ENCODE measurements at regions not wholly inside any gene's neighbourhood (a gene's known extent, or its start where the extent isn't known, plus 50 kb on each side); places are given as distances from the start of the nearest gene placed in this dataset.

DNA sequence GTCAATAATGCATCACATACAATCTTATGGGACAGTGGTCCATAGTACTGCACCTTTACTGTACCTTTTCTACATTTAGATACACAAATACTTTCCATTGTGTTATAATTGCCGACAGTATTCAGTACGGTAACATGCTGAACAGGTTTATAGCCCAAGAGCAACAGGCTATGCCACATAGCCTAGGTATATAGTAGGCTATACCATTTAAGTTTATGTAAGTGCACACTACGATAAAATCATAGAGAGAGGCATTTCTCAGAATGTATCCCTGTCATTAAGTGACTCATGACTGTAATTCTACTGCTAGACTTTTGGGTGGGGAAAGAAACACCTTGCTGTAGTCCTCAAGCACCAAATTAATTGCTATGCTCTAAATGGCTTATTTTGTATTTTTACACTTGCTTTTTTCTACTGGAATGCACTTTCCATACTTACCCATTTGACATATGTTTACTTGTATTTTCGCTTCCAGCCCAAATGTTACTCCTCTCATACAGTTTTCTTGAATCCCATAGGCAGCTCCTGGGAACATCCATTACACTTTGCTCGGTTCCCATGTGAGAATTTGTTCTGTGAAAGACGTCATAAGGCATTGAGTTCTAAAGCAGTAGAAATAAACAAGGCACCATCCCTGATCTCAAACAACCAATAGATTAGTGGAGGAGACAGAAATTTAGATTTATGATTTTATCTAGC lies 714.0 kb upstream of the ID2 start:
- Histone ChIP-seq H3K36me3 (no peaks in the 10 kb centered on the region), H3K4me1 (no peaks in the 10 kb centered on the region), H3K27me3 (no peaks in the 10 kb centered on the region), H3K27ac (no peak overlapping the region), H3K9me3 (no peaks in the 10 kb centered on the region), H3K4me3 (no peak overlapping the region)
- WGBS, 2 donors, result 79 to 83% methylated on average over 6 of the region's 6 CpGs
- intact Hi-C loops (cut with DNase I), result no loop called here
- TF ChIP-seq, protein P1, sequence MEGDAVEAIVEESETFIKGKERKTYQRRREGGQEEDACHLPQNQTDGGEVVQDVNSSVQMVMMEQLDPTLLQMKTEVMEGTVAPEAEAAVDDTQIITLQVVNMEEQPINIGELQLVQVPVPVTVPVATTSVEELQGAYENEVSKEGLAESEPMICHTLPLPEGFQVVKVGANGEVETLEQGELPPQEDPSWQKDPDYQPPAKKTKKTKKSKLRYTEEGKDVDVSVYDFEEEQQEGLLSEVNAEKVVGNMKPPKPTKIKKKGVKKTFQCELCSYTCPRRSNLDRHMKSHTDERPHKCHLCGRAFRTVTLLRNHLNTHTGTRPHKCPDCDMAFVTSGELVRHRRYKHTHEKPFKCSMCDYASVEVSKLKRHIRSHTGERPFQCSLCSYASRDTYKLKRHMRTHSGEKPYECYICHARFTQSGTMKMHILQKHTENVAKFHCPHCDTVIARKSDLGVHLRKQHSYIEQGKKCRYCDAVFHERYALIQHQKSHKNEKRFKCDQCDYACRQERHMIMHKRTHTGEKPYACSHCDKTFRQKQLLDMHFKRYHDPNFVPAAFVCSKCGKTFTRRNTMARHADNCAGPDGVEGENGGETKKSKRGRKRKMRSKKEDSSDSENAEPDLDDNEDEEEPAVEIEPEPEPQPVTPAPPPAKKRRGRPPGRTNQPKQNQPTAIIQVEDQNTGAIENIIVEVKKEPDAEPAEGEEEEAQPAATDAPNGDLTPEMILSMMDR (IDR thresholded peaks at IDR 0.05), result no peak
- no peak for TF ChIP-seq POLR2A (IDR thresholded peaks at IDR 0.05)
- no peak for DNase-seq

DNA sequence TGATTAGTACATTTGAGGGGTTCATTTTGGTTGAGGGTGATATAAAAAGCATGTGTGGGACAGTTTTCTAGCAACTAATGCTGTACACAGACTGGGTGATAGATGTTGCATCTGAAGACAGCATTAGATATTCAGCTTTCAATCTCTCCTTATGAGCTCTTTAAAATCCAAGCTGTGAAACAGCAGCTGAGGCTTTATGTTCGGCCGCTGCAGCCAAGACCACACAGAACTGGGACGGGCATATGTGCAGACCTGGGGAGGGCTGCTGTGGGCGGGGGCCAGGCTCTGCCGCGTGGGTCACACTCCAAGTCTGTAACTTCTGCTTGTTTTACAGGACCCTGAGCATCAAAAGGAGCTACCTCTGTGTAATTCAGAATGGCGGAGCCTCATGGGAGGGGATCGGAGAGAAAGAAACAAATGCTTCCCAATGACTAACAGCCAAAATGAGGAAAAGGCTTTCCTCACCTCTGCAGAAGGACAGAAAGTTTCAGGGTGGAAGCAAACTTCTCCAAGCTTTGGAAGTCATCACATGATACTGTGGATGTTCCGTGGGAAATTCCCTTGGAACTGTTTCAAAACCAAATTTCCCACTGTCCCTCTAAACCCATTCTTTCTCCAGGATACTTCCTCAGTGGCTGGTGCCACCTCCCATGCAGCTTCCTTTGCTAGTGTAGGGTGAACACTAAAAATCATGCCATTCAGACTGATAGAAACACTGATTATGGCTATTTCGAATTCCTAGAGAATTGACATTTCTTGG lies 711.9 kb upstream of the ID2 start:
- Histone ChIP-seq H3K27me3 (no peaks in the 10 kb centered on the region), H3K4me3 (no peak overlapping the region), H3K27ac (no peak overlapping the region), H3K9me3 (no peaks in the 10 kb centered on the region), H3K4me1 (no peaks in the 10 kb centered on the region), H3K36me3 (no peaks in the 10 kb centered on the region)
- TF ChIP-seq POLR2A (IDR thresholded peaks at IDR 0.05), result no peak
- TF ChIP-seq, protein P1 (IDR thresholded peaks at IDR 0.05), result no peak
- DNase-seq, result no peak
- intact Hi-C loops (cut with DNase I), result no loop called here
- 70 to 85% methylated on average over 10 of the region's 10 CpGs for WGBS, 2 donors

DNA sequence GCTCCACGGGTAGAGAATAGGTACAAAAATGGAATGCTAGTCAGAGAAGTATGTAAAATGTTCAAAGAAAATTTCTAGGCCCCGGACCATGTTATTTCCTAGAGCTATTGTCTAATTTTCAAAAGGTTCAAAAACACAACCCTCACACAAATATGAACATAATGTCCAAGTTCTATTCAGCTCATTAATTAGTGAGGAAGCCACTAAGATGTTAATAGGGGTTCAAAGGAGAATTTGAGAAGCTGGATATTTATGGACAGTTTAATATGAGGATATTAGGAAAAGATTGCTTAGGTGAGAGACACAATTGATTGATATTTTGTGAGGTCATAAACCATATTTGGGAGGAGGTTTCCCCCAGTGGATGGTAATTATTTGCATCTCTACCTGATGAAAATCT lies 710.6 kb upstream of the ID2 start:
- Histone ChIP-seq H3K27ac (no peak overlapping the region), H3K9me3 (no peaks in the 10 kb centered on the region), H3K36me3 (no peaks in the 10 kb centered on the region), H3K4me3 (no peak overlapping the region), H3K27me3 (no peaks in the 10 kb centered on the region), H3K4me1 (no peaks in the 10 kb centered on the region)
- intact Hi-C loops (cut with DNase I), result no loop called here
- no peak for TF ChIP-seq POLR2A (IDR thresholded peaks at IDR 0.05)
- TF ChIP-seq, protein P1 (IDR thresholded peaks at IDR 0.05), result no peak
- no peak for DNase-seq
- 78 to 87% methylated on average over 2 of the region's 2 CpGs for WGBS, 2 donors

DNA sequence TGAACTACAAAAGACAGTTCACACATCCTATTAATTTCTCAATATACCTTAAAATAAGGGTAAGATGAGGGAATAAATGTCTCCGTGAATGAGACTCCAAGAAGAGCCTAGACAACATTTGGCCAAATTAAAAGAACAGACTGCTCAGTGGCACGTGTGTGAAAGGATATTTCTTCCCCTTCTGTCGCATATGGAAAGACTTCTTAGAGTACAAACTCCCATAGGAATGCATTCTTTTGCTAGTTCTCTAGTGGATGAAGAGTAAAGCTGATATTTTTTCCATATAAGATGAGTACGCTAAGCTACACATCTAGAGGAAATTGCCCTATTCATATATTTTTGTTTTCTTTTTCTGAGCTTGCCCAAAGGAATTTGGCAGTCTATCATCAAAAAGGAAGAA lies 710.0 kb upstream of the ID2 start:
- 79 to 91% methylated on average over 4 of the region's 4 CpGs for WGBS, 2 donors
- H3K27me3 ChIP-seq, result no peaks in the 10 kb centered on the region
- intact Hi-C loops (cut with DNase I), result no loop called here
- H3K9me3 ChIP-seq, result no peaks in the 10 kb centered on the region
- H3K4me1 ChIP-seq, result peaks cover 0 to 4% (median 0%) of the 10 kb centered on the region in 3 donors
- TF ChIP-seq, protein P1 (IDR thresholded peaks at IDR 0.05), result no peak
- no peak for DNase-seq
- H3K4me3 ChIP-seq, result no peak overlapping the region
- no peaks in the 10 kb centered on the region for H3K36me3 ChIP-seq
- no peak overlapping the region for H3K27ac ChIP-seq

DNA sequence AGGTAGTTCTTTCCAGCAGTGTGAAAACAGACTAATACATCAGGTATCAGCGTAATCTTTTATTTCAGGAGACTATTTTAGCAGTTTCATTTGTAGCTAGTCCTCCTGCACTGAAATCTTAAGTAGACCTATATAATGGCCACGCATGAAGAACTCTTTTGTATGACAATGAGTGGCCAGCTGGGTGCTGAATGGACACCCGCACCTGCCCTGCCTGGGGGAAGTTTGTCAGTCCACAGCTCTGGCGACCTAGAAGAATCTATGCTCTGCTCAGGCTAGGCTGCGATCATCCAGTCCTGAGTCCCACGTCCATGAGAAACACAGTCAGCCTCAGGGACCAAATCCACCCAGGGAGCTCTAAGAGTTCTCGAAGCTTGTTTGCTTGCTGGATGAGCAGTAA lies 709.2 kb upstream of the ID2 start:
- no peak overlapping the region for H3K4me3 ChIP-seq
- DNase-seq, result no peak
- H3K4me1 ChIP-seq, result peaks cover 0 to 5% (median 0%) of the 10 kb centered on the region in 3 donors
- no peak overlapping the region for H3K27ac ChIP-seq
- TF ChIP-seq, protein P1 (IDR thresholded peaks at IDR 0.05), result no peak
- H3K27me3 ChIP-seq, result no peaks in the 10 kb centered on the region
- intact Hi-C loops (cut with DNase I), result no loop called here
- WGBS, 2 donors, result 94 to 100% methylated on average over 1 to 6 of the region's 7 CpGs
- no peaks in the 10 kb centered on the region for H3K9me3 ChIP-seq
- no peaks in the 10 kb centered on the region for H3K36me3 ChIP-seq
